ENCODE measurements at regions not wholly inside any gene's neighbourhood (a gene's known extent, or its start where the extent isn't known, plus 50 kb on each side); places are given as distances from the start of the nearest gene placed in this dataset.

GRCh38 chr6:76892542-76892941, 570.7 kb downstream of the HTR1B start:
- ChIA-PET POLR2A (no interaction called here), CTCF (interaction anchor here (1.2 kb wide), 1 partner anchor 31 kb away, joined by 3 read pairs; no protein-coding TSS in a partner anchor)
- TF ChIP-seq, protein P1, sequence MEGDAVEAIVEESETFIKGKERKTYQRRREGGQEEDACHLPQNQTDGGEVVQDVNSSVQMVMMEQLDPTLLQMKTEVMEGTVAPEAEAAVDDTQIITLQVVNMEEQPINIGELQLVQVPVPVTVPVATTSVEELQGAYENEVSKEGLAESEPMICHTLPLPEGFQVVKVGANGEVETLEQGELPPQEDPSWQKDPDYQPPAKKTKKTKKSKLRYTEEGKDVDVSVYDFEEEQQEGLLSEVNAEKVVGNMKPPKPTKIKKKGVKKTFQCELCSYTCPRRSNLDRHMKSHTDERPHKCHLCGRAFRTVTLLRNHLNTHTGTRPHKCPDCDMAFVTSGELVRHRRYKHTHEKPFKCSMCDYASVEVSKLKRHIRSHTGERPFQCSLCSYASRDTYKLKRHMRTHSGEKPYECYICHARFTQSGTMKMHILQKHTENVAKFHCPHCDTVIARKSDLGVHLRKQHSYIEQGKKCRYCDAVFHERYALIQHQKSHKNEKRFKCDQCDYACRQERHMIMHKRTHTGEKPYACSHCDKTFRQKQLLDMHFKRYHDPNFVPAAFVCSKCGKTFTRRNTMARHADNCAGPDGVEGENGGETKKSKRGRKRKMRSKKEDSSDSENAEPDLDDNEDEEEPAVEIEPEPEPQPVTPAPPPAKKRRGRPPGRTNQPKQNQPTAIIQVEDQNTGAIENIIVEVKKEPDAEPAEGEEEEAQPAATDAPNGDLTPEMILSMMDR (IDR thresholded peaks at IDR 0.05; ENCODE audit: insufficient read depth, low read depth, low read length) = no peak
- Histone ChIP-seq H3K4me3 (ENCODE audit: low read depth, low read length) (no peak overlapping the region), H3K36me3 (ENCODE audit: control insufficient read depth, insufficient read depth, low read length) (no peaks in the 10 kb centered on the region), H3K27me3 (ENCODE audit: control insufficient read depth, insufficient read depth, low read length) (no peaks in the 10 kb centered on the region)
- DNase-seq (ENCODE audit: low read depth) = no peak

DNA sequence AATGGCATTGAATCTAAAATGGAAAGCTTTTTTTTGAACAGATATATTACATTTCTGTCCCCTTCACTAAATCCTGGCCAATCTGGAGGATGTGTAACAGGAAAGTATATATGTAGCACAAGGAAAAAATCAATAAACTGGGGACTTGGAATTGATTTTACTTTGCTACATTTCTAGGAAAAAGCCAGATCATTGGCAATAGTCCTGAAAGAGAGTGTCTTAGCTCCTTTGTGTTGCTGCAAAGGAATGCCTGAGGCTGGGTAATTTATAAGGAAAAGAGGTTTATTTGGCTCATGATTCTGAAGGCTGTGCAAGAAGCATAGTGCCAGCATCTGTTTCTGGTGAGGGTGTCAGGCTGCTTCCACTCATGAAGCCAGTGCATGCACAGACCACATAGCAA, 574.9 kb downstream of the HTR1B start:
- no peak for DNase-seq (ENCODE audit: low read depth)
- ChIA-PET CTCF (no interaction called here), POLR2A (no interaction called here)
- Histone ChIP-seq H3K27me3 (ENCODE audit: control insufficient read depth, insufficient read depth, low read length) (no peaks in the 10 kb centered on the region), H3K4me3 (ENCODE audit: low read depth, low read length) (no peak overlapping the region), H3K36me3 (ENCODE audit: control insufficient read depth, insufficient read depth, low read length) (no peaks in the 10 kb centered on the region)
- TF ChIP-seq, protein P1 (IDR thresholded peaks at IDR 0.05; ENCODE audit: insufficient read depth, low read depth, low read length) = no peak

DNA sequence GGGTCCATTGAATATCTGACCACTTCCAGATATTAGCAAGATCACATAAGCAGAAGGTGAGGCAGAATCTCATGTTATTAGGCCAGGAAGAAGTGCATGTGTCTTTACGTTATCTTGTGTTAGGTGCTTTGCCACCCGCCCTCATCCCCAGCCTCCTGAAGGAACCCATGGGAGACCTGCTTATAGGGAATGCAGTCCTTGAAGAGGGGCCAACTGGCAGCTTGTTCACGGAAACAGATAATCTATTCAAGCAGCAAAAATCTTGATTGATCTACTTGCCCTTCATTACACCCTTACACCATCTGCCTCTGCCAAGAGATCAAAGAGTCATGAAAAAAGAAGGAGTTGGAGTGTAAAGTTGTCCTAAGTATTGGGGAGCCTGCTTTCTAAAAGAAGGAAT, 576.4 kb downstream of the HTR1B start:
- CTCF ChIA-PET = no interaction called here
- no peak overlapping the region for H3K4me3 ChIP-seq (ENCODE audit: low read depth, low read length)
- POLR2A ChIA-PET = no interaction called here
- no peak for DNase-seq (ENCODE audit: low read depth)
- H3K27me3 ChIP-seq (ENCODE audit: control insufficient read depth, insufficient read depth, low read length) = no peaks in the 10 kb centered on the region
- TF ChIP-seq, protein P1 (IDR thresholded peaks at IDR 0.05; ENCODE audit: insufficient read depth, low read depth, low read length) = no peak
- no peaks in the 10 kb centered on the region for H3K36me3 ChIP-seq (ENCODE audit: control insufficient read depth, insufficient read depth, low read length)

GRCh38 chr6:76885861-76886301, 577.4 kb downstream of the HTR1B start:
- Histone ChIP-seq H3K27me3 (ENCODE audit: control insufficient read depth, insufficient read depth, low read length) (no peaks in the 10 kb centered on the region), H3K36me3 (ENCODE audit: control insufficient read depth, insufficient read depth, low read length) (no peaks in the 10 kb centered on the region), H3K4me3 (ENCODE audit: low read depth, low read length) (no peak overlapping the region)
- no peak for DNase-seq (ENCODE audit: low read depth)
- CTCF ChIA-PET = no interaction called here
- POLR2A ChIA-PET = no interaction called here
- TF ChIP-seq, protein P1 (IDR thresholded peaks at IDR 0.05; ENCODE audit: insufficient read depth, low read depth, low read length) = no peak

DNA sequence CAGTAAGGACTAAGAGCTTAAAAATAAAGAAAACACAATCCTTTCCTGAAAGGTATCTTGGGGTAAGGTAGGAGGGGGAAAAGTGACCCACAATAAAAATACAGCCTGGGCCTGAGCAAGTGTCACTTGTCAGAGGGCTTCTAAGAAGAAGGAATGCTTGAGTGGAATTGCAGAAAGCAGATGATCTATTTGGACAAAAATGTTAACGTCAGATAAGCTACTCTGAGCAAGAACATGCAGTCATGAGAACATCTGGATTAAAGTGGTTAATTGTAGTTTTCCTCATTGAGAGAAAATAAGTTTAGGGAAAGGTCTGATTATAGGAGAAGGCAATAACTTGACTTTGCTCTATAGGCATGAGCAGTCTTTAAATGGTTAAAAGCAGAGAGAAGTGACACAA, 581.9 kb downstream of the HTR1B start:
- H3K27me3 ChIP-seq (ENCODE audit: control insufficient read depth, insufficient read depth, low read length) = no peaks in the 10 kb centered on the region
- ChIA-PET POLR2A (no interaction called here), CTCF (no interaction called here)
- no peaks in the 10 kb centered on the region for H3K36me3 ChIP-seq (ENCODE audit: control insufficient read depth, insufficient read depth, low read length)
- DNase-seq (ENCODE audit: low read depth) = no peak
- H3K4me3 ChIP-seq (ENCODE audit: low read depth, low read length) = no peak overlapping the region
- TF ChIP-seq, protein P1 (IDR thresholded peaks at IDR 0.05; ENCODE audit: insufficient read depth, low read depth, low read length) = no peak

Measured in BJ (cell line).